ENCODE measurements at regions not wholly inside any gene's neighbourhood (a gene's known extent, or its start where the extent isn't known, plus 50 kb on each side); places are given as distances from the start of the nearest gene placed in this dataset.

DNA sequence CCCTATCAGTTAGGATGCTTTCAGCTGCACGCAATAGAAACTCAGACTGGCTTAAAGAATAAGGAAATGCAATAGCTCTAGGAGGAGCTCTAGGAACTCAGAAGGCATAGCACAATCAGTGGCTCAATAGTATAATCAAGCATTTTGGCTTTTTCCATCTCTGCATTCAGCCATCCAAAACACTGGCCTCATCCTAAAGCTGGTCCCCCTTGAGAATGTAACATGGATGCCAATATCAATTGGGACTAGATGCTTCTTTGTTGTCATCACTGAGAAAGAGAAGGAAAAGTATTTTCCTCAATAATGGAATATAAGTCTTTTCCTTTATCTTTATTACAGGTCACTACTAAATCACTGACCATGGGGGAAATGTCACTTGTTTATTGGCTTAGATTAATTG lies 509.5 kb downstream of the PLPP3 start (continued):
- TF ChIP-seq AFF4 (CRISPR knock-in tag; IDR thresholded peaks at IDR 0.05; ENCODE audit: borderline replicate concordance): no peak
- TF ChIP-seq NFYB (CRISPR knock-in tag; conservative IDR thresholded peaks at IDR 0.05; ENCODE audit: low read depth): no peak
- no peak for TF ChIP-seq GTF2I (CRISPR knock-in tag; conservative IDR thresholded peaks at IDR 0.05)
- no peak for TF ChIP-seq NFATC4 (CRISPR knock-in tag; IDR thresholded peaks at IDR 0.05)

GRCh38 chr1:56068908-56069307 lies 510.5 kb downstream of the PLPP3 start:
- Mint-ChIP-seq H3K4me1 (no peaks in the 10 kb centered on the region), H3K27ac (no peak overlapping the region), H3K27me3 (ENCODE audit: low read depth) (no peaks in the 10 kb centered on the region), H3K9me3 (no peaks in the 10 kb centered on the region), H3K36me3 (no peaks in the 10 kb centered on the region), H3K4me3 (no peak overlapping the region)
- ChIA-PET CTCF (no interaction called here), POLR2A (no interaction called here)
- ATAC-seq: no peak
- TF ChIP-seq JUN (CRISPR knock-in tag; IDR thresholded peaks at IDR 0.05) (no peak), CREB1 (CRISPR knock-in tag; IDR thresholded peaks at IDR 0.05) (no peak), SP1 (CRISPR knock-in tag; conservative IDR thresholded peaks at IDR 0.05) (no peak), ZNF232 (CRISPR knock-in tag; IDR thresholded peaks at IDR 0.05) (no peak), SMAD3 (CRISPR knock-in tag; IDR thresholded peaks at IDR 0.05; ENCODE audit: borderline replicate concordance) (no peak), ZNF219 (CRISPR knock-in tag; IDR thresholded peaks at IDR 0.05; ENCODE audit: borderline replicate concordance) (no peak), E2F5 (CRISPR knock-in tag; IDR thresholded peaks at IDR 0.05) (no peak), PREB (CRISPR knock-in tag; IDR thresholded peaks at IDR 0.05; ENCODE audit: borderline replicate concordance) (no peak)
- TF ChIP-seq, protein P1, sequence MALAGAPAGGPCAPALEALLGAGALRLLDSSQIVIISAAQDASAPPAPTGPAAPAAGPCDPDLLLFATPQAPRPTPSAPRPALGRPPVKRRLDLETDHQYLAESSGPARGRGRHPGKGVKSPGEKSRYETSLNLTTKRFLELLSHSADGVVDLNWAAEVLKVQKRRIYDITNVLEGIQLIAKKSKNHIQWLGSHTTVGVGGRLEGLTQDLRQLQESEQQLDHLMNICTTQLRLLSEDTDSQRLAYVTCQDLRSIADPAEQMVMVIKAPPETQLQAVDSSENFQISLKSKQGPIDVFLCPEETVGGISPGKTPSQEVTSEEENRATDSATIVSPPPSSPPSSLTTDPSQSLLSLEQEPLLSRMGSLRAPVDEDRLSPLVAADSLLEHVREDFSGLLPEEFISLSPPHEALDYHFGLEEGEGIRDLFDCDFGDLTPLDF (CRISPR knock-in tag; IDR thresholded peaks at IDR 0.05): no peak
- DNase-seq (ENCODE audit: low spot score): no peak

GRCh38 chr1:56068210-56068609 lies 511.2 kb downstream of the PLPP3 start:
- H3K36me3 Mint-ChIP-seq: no peaks in the 10 kb centered on the region
- H3K9me3 Mint-ChIP-seq: no peaks in the 10 kb centered on the region
- ATAC-seq (no peak), DNase-seq (ENCODE audit: low spot score) (no peak)
- H3K4me3 Mint-ChIP-seq: no peak overlapping the region
- H3K27me3 Mint-ChIP-seq (ENCODE audit: low read depth): no peaks in the 10 kb centered on the region
- no peaks in the 10 kb centered on the region for H3K4me1 Mint-ChIP-seq
- ChIA-PET POLR2A (no interaction called here), CTCF (no interaction called here)
- TF ChIP-seq TEAD1 (CRISPR knock-in tag; IDR thresholded peaks at IDR 0.05) (no peak), NR2C2 (CRISPR knock-in tag; IDR thresholded peaks at IDR 0.05) (no peak), RELA (CRISPR knock-in tag; IDR thresholded peaks at IDR 0.05; ENCODE audit: borderline replicate concordance) (no peak), RORB (CRISPR knock-in tag; IDR thresholded peaks at IDR 0.05) (no peak), JUN (CRISPR knock-in tag; IDR thresholded peaks at IDR 0.05) (no peak), SOX15 (CRISPR knock-in tag; IDR thresholded peaks at IDR 0.05) (no peak), GABPB1 (CRISPR knock-in tag; IDR thresholded peaks at IDR 0.05) (no peak)
- no peak overlapping the region for H3K27ac Mint-ChIP-seq
